HCT116 (cell line): ENCODE measurements at regions not wholly inside any gene's neighbourhood (a gene's known extent, or its start where the extent isn't known, plus 50 kb on each side); places are given as distances from the start of the nearest gene placed in this dataset.

Source experiments
- ATAC-seq: fragments of 200-7000 bp; cut with Tn5 transposase; 2 replicates; pipeline ENCODE4 v1.9.1; 2020; ENCODE audit warnings: mild to moderate bottlenecking, moderate library complexity
- BruUV-seq: library from RNA; stranded (reverse); fragments of 400-500 nt; replicated peaks from 2 replicates; lab custom pipeline; 2021; lab: Mats Ljungman, UMichigan
- CTCF ChIA-PET: fragments of 300-600 bp; sonication (Branson Sonifier 250); formaldehyde crosslinking; loops from one replicate; lab custom pipeline; 2021; ENCODE audit warnings: antibody characterized with exemption; lab: Charles Lee
- POLR2A ChIA-PET: fragments of 300-600, 350-600 bp; sonication (Branson Sonifier 250); formaldehyde crosslinking; loops from one replicate; lab custom pipeline; 2021; ENCODE audit warnings: antibody characterized with exemption; lab: Charles Lee
- RAD21 ChIA-PET, 2 experiments: fragments of 300-600 bp; sonication (Branson Sonifier 250); formaldehyde crosslinking; loops; one replicate each; lab custom pipeline; 2023; ENCODE audit warnings: low total read pairs in 2 of 2; ENCODE audit not compliant: uncharacterized antibody in 2 of 2, unreplicated experiment in 2 of 2, low non-redundant PET in 1 of 2; lab: Charles Lee
- DNase-seq: peaks from one replicate; pipeline ENCODE4 v3.0.0-alpha.2; 2010; ENCODE audit warnings: low read depth, low spot score
- H2AFZ ChIP-seq: fragments of 200-600 bp; shearing (Covaris generic), sonication (generic); 2 replicates; pipeline ENCODE4 v1.6.1; 2017; ENCODE audit warnings: low read depth, mixed run types, mixed read lengths, antibody characterized with exemption, low read length; ENCODE audit not compliant: poor library complexity, severe bottlenecking
- H3K27ac ChIP-seq: 2 replicates; pipeline ENCODE4 v1.5.1; 2012; ENCODE audit warnings: low read depth, low read length
- H3K27me3 ChIP-seq: fragments of 200-600 bp; sonication (generic); 2 replicates; pipeline ENCODE4 v1.6.1; 2016; ENCODE audit warnings: mixed run types, low read length, mixed read lengths; ENCODE audit not compliant: insufficient read depth
- H3K36me3 ChIP-seq, 2 experiments: fragments of 200-500 bp in 1 of 2; fragments of 200-600 bp in 1 of 2; sonication (Bioruptor generic) in 1 of 2; sonication (generic) in 1 of 2; 2 replicates each; pipeline versions ENCODE4 v1.5.1 to v1.6.1; 2014 to 2016; ENCODE audit warnings: low read length in 2 of 2, inconsistent platforms in 1 of 2, mixed read lengths in 1 of 2, mixed run types in 1 of 2; ENCODE audit not compliant: insufficient read depth in 2 of 2, control insufficient read depth in 1 of 2
- H3K4me1 ChIP-seq, 2 experiments: fragments of 200-600 bp in 1 of 2; sonication (generic) in 1 of 2; 2 replicates each; pipeline versions ENCODE4 v1.5.1 to v1.6.1; 2012 to 2017; ENCODE audit warnings: low read length in 2 of 2, inconsistent platforms in 1 of 2, mild to moderate bottlenecking in 1 of 2, mixed read lengths in 1 of 2, mixed run types in 1 of 2, moderate library complexity in 1 of 2; ENCODE audit not compliant: insufficient read depth in 2 of 2, control insufficient read depth in 1 of 2
- H3K4me2 ChIP-seq: fragments of 200-600 bp; sonication (generic); 2 replicates; pipeline ENCODE4 v1.6.1; 2017; ENCODE audit warnings: mixed run types, low read length, mixed read lengths
- H3K4me3 ChIP-seq, 2 experiments: fragments of 200-600 bp in 1 of 2; sonication (generic) in 1 of 2; replicated peaks in 1 of 2; 2 replicates each; pipeline ENCODE4 v1.5.1; 2011 to 2016; ENCODE audit warnings: low read length in 2 of 2, control low read depth in 1 of 2, low read depth in 1 of 2, mild to moderate bottlenecking in 1 of 2, mixed read lengths in 1 of 2, mixed run types in 1 of 2
- H3K79me2 ChIP-seq: fragments of 200-600 bp; sonication (generic); 2 replicates; pipeline ENCODE4 v1.6.1; 2017; ENCODE audit warnings: mild to moderate bottlenecking, mixed run types, low read length, moderate library complexity, mixed read lengths; ENCODE audit not compliant: insufficient read depth
- H3K9ac ChIP-seq: fragments of 200-600 bp; sonication (generic); 2 replicates; pipeline ENCODE4 v1.6.1; 2016; ENCODE audit warnings: low read length, mixed read lengths
- H3K9me2 ChIP-seq: fragments of 200-600 bp; sonication (generic), shearing (Covaris generic); 2 replicates; pipeline ENCODE4 v1.6.1; 2017; ENCODE audit warnings: mixed run types, mild to moderate bottlenecking, moderate library complexity; ENCODE audit not compliant: insufficient read depth
- H3K9me3 ChIP-seq, 2 experiments: fragments of 200-500 bp in 1 of 2; fragments of 200-600 bp in 1 of 2; sonication (Bioruptor generic) in 1 of 2; sonication (generic) in 1 of 2; 2 replicates each; pipeline ENCODE4 v1.6.1; 2014 to 2017; ENCODE audit warnings: low read length in 2 of 2, mixed read lengths in 2 of 2, inconsistent platforms in 1 of 2, low read depth in 1 of 2, mild to moderate bottlenecking in 1 of 2, mixed run types in 1 of 2, moderate library complexity in 1 of 2; ENCODE audit not compliant: control insufficient read depth in 1 of 2, insufficient read depth in 1 of 2
- H4K20me1 ChIP-seq: fragments of 200-600 bp; sonication (generic), shearing (Covaris generic); 2 replicates; pipeline ENCODE4 v1.6.1; 2017; ENCODE audit warnings: mixed run types, mild to moderate bottlenecking, moderate library complexity; ENCODE audit not compliant: insufficient read depth
- CBX3 ChIP-seq: IDR thresholded peaks from 2 replicates; pipeline ENCODE4 v1.6.1; 2012; ENCODE audit warnings: low read depth
- CEBPB ChIP-seq: IDR thresholded peaks from 2 replicates; pipeline ENCODE4 v1.6.1; 2012; ENCODE audit warnings: low read depth
- ELF1 ChIP-seq: IDR thresholded peaks from 2 replicates; pipeline ENCODE4 v1.6.1; 2012; ENCODE audit warnings: low read depth, borderline replicate concordance
- EZH2 ChIP-seq: fragments of 200-600 bp; sonication (generic); IDR thresholded peaks from 2 replicates; pipeline ENCODE4 v1.6.1; 2017; ENCODE audit warnings: antibody characterized with exemption, mixed run types
- EZH2phosphoT487 ChIP-seq: fragments of 200-600 bp; IDR thresholded peaks from 2 replicates; pipeline ENCODE4 v1.6.1; 2018; ENCODE audit warnings: antibody characterized with exemption, borderline replicate concordance
- FOSL1 ChIP-seq: IDR thresholded peaks from 2 replicates; pipeline ENCODE4 v1.6.1; 2012; ENCODE audit warnings: low read depth
- POLR2AphosphoS5 ChIP-seq: IDR thresholded peaks from 2 replicates; pipeline ENCODE4 v1.6.1; 2011; ENCODE audit warnings: mild to moderate bottlenecking, low read depth, low read length, moderate library complexity
- RAD21 ChIP-seq: IDR thresholded peaks from 2 replicates; pipeline ENCODE4 v1.6.1; 2012; ENCODE audit warnings: low read depth, mild to moderate bottlenecking
- SP1 ChIP-seq: IDR thresholded peaks from 2 replicates; pipeline ENCODE4 v1.6.1; 2012; ENCODE audit warnings: low read depth
- SRF ChIP-seq: IDR thresholded peaks from 2 replicates; pipeline ENCODE4 v1.6.1; 2012; ENCODE audit warnings: low read depth
- TCF7L2 ChIP-seq: IDR thresholded peaks from 2 replicates; pipeline ENCODE4 v1.7.0; 2011; ENCODE audit warnings: borderline replicate concordance, inconsistent platforms; ENCODE audit not compliant: insufficient read depth, insufficient read length; ENCODE audit errors: extremely low read depth
- ZFX ChIP-seq: fragments of 450-650 bp; IDR thresholded peaks from 2 replicates; pipeline ENCODE4 v1.6.1; 2017
- ZNF274 ChIP-seq: fragments of 200-500 bp; sonication (Bioruptor generic); IDR thresholded peaks from 2 replicates; pipeline ENCODE4 v1.6.1; 2014; ENCODE audit warnings: mild to moderate bottlenecking, low read depth, low read length, inconsistent platforms
- intact Hi-C: fragments of 100-400 bp; cut with micrococcal nuclease; formaldehyde crosslinking; loops from 2 replicates; pipeline ENCODE4 v1.10.0; 2022
- TF ChIP-seq, protein P1 (sequence below): IDR thresholded peaks from 2 replicates; pipeline ENCODE4 v1.6.1; 2012
- TF ChIP-seq, protein P2 (sequence below), 3 experiments: fragments of 200-600 bp in 1 of 3; sonication (generic) in 1 of 3; IDR thresholded peaks in 2 of 3; conservative IDR thresholded peaks in 1 of 3; 2 replicates each; pipeline ENCODE4 v1.5.1; 2012 to 2017; ENCODE audit warnings: low read depth in 2 of 3, low read length in 2 of 3, antibody characterized with exemption in 1 of 3, borderline replicate concordance in 1 of 3, control low read depth in 1 of 3, mild to moderate bottlenecking in 1 of 3, mixed read lengths in 1 of 3, mixed run types in 1 of 3, moderate library complexity in 1 of 3; ENCODE audit not compliant: insufficient read depth in 1 of 3

GRCh38 chr18:56168049-56168781 is 470.2 kb downstream of the TXNL1 start:
- intact Hi-C loops: no loop called here
- ATAC-seq: no peak
- CTCF ChIA-PET: no interaction called here
- H3K36me3 ChIP-seq: no peaks in the 10 kb centered on the region
- no peak overlapping the region for H3K27ac ChIP-seq
- POLR2A ChIA-PET: no interaction called here
- H4K20me1 ChIP-seq: no peaks in the 10 kb centered on the region
- BruUV-seq: no TSS peak
- peaks cover 9 to 16% of the 10 kb centered on the region in 2 experiments; a peak in 2 of 4 replicates for H3K9me3 ChIP-seq
- no peaks in the 10 kb centered on the region for H3K9me2 ChIP-seq
- H3K4me3 ChIP-seq: no peak overlapping the region
- no peaks in the 10 kb centered on the region for H3K27me3 ChIP-seq
- no peak for DNase-seq
- H2AFZ ChIP-seq: no peak overlapping the region
- RAD21 ChIA-PET: no interaction called here
- no peak for TF ChIP-seq RAD21
- no peak for TF ChIP-seq CBX3
- no peak for TF ChIP-seq ZFX
- no peak for TF ChIP-seq EZH2
- TF ChIP-seq ELF1: no peak
- no peak for TF ChIP-seq SRF
- TF ChIP-seq, protein P1, sequence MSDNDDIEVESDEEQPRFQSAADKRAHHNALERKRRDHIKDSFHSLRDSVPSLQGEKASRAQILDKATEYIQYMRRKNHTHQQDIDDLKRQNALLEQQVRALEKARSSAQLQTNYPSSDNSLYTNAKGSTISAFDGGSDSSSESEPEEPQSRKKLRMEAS: no peak
- TF ChIP-seq CEBPB: no peak
- TF ChIP-seq FOSL1: no peak
- TF ChIP-seq ZNF274: no peak
- no peak for TF ChIP-seq TCF7L2
- no peak for TF ChIP-seq EZH2phosphoT487
- TF ChIP-seq, protein P2, sequence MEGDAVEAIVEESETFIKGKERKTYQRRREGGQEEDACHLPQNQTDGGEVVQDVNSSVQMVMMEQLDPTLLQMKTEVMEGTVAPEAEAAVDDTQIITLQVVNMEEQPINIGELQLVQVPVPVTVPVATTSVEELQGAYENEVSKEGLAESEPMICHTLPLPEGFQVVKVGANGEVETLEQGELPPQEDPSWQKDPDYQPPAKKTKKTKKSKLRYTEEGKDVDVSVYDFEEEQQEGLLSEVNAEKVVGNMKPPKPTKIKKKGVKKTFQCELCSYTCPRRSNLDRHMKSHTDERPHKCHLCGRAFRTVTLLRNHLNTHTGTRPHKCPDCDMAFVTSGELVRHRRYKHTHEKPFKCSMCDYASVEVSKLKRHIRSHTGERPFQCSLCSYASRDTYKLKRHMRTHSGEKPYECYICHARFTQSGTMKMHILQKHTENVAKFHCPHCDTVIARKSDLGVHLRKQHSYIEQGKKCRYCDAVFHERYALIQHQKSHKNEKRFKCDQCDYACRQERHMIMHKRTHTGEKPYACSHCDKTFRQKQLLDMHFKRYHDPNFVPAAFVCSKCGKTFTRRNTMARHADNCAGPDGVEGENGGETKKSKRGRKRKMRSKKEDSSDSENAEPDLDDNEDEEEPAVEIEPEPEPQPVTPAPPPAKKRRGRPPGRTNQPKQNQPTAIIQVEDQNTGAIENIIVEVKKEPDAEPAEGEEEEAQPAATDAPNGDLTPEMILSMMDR (IDR thresholded peaks at IDR 0.05 in 2 of 3, conservative IDR thresholded peaks at IDR 0.05 in 1 of 3; ENCODE audit: borderline replicate concordance in 1 of 3, insufficient read depth in 1 of 3, low read depth in 2 of 3, low read length in 2 of 3): no peak
- TF ChIP-seq POLR2AphosphoS5: no peak
- TF ChIP-seq SP1: no peak
- H3K9ac ChIP-seq: no peak overlapping the region
- H3K4me1 ChIP-seq: no peaks in the 10 kb centered on the region
- H3K4me2 ChIP-seq: no peak overlapping the region
- H3K79me2 ChIP-seq: no peaks in the 10 kb centered on the region
